ENCODE measurements at regions not wholly inside any gene's neighbourhood (a gene's known extent, or its start where the extent isn't known, plus 50 kb on each side); places are given as distances from the start of the nearest gene placed in this dataset.

DNA sequence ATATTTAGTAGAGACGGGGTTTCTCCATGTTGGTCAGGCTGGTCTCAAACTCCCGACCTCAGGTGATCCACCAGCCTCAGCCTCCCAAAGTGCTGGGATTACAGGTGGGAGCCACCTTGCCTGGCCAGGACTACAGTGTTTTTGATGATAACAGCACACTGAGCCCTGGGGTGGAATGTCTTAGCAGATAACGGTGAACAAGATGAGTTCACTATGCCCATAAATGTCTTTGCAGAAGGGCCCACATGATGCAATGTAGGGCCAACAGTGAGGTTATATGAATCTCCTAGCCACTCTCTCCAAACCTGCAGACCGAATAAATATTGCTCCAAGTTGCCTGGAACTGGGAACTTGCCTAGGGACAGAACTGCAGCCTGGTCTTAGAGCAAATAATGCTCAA lies 235.1 kb downstream of the COG6 start:
- no peak overlapping the region for H3K4me2 ChIP-seq (ENCODE audit: low read length)
- H3K14ac ChIP-seq (ENCODE audit: low read length): no peak overlapping the region
- no peak overlapping the region for H2BK120ac ChIP-seq (ENCODE audit: insufficient read depth, low read length, poor library complexity)
- H3K36me3 ChIP-seq (ENCODE audit: control insufficient read depth in 1 of 2, insufficient read depth in 2 of 2, low read length in 2 of 2): no peaks in the 10 kb centered on the region
- H2BK5ac ChIP-seq (ENCODE audit: low read depth, low read length, poor library complexity): no peak overlapping the region
- H4K12ac ChIP-seq (ENCODE audit: low read depth, low read length): no peak overlapping the region
- no peak overlapping the region for H2AK5ac ChIP-seq (ENCODE audit: low read length)
- no CpG with 5 or more reads among the region's 4 CpGs for WGBS (ENCODE audit: extremely low coverage, insufficient coverage, insufficient read length)
- no peaks in the 10 kb centered on the region for H3K27me3 ChIP-seq (ENCODE audit: insufficient read depth, low read length)
- H3K4me3 ChIP-seq (ENCODE audit: low read depth, low read length): no peak overlapping the region
- H3K18ac ChIP-seq (ENCODE audit: low read length): no peak overlapping the region
- no peak overlapping the region for H3K9ac ChIP-seq (ENCODE audit: low read length)
- H3K27ac ChIP-seq (ENCODE audit: low read depth, low read length): no peak overlapping the region
- no peak overlapping the region for H3K23ac ChIP-seq (ENCODE audit: low read length)
- H2BK12ac ChIP-seq (ENCODE audit: low read length): no peak overlapping the region
- no peak overlapping the region for H4K8ac ChIP-seq (ENCODE audit: low read depth, low read length)
- H2AFZ ChIP-seq (ENCODE audit: insufficient read depth, low read length, poor library complexity): no peak overlapping the region
- H3K79me2 ChIP-seq (ENCODE audit: control insufficient read depth, insufficient read depth, low read length, poor library complexity): no peaks in the 10 kb centered on the region
- H3K79me1 ChIP-seq (ENCODE audit: low read length): no peaks in the 10 kb centered on the region
- DNase-seq: no peak
- H3K4ac ChIP-seq (ENCODE audit: low read depth, low read length): no peak overlapping the region
- H3K9me3 ChIP-seq (ENCODE audit: insufficient read depth, low read depth, low read length): no peaks in the 10 kb centered on the region
- no peak overlapping the region for H4K91ac ChIP-seq (ENCODE audit: low read depth, low read length)
- H3K4me1 ChIP-seq (ENCODE audit: control insufficient read depth in 1 of 2, insufficient read depth in 2 of 2, low read length in 2 of 2): peaks cover 0 to 4% of the 10 kb centered on the region in 2 experiments

DNA sequence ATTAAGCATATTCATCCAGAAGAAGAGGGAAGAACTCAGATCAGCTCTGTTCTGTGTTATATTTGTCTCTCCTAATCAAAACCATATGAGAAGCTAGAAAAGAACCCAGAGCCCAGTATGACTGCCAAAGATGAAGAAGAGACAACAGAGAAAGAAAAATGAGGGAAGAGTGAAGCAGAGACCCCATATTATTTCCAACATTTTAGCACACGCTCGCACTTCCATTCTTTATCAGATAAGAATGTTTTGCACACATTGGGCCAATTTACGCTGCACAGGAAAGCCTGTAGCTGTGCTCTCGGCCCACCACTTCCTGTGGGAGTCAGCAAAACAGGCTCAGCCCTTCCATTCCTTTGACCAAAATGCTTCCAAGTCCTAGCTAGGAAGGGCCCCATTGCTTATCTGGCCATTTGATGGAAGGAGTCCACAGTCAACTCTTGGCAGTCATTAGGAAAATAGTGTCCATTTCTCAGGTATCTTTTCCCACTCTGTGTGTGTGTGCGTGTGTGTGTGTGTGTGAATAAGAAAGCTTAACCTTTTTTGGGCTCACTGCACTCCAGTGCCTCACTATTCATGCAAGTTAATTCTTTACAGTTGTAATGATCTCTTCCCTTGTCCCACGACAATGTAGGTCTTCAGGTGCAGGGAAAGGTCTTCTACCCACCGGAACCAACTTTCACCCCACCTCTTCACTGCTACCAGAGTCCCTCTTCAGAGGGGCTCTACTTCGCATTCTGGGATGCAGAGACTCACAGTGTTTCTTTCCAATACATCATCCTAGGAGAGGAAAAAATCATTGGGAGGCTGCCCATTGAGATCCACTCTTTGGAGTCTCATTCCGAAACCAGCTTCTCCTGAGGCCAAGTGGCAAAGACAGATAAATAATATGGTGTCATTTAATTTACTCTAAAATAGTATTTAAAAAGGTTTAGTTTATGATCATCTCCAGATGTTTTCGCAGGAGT lies 237.5 kb downstream of the COG6 start:
- H2AK5ac ChIP-seq (ENCODE audit: low read length): no peak overlapping the region
- no CpG with 5 or more reads among the region's 10 CpGs for WGBS (ENCODE audit: extremely low coverage, insufficient coverage, insufficient read length)
- no peak overlapping the region for H4K91ac ChIP-seq (ENCODE audit: low read depth, low read length)
- no peak overlapping the region for H3K4me3 ChIP-seq (ENCODE audit: low read depth, low read length)
- no peaks in the 10 kb centered on the region for H3K9me3 ChIP-seq (ENCODE audit: insufficient read depth, low read depth, low read length)
- no peak overlapping the region for H3K4me2 ChIP-seq (ENCODE audit: low read length)
- H2BK120ac ChIP-seq (ENCODE audit: insufficient read depth, low read length, poor library complexity): no peak overlapping the region
- peaks cover 0 to 4% of the 10 kb centered on the region in 2 experiments for H3K4me1 ChIP-seq (ENCODE audit: control insufficient read depth in 1 of 2, insufficient read depth in 2 of 2, low read length in 2 of 2)
- H3K79me2 ChIP-seq (ENCODE audit: control insufficient read depth, insufficient read depth, low read length, poor library complexity): no peaks in the 10 kb centered on the region
- H3K23ac ChIP-seq (ENCODE audit: low read length): no peak overlapping the region
- no peaks in the 10 kb centered on the region for H3K79me1 ChIP-seq (ENCODE audit: low read length)
- H3K9ac ChIP-seq (ENCODE audit: low read length): no peak overlapping the region
- DNase-seq: no peak
- no peak overlapping the region for H4K8ac ChIP-seq (ENCODE audit: low read depth, low read length)
- no peak overlapping the region for H2AFZ ChIP-seq (ENCODE audit: insufficient read depth, low read length, poor library complexity)
- H4K12ac ChIP-seq (ENCODE audit: low read depth, low read length): no peak overlapping the region
- H3K27ac ChIP-seq (ENCODE audit: low read depth, low read length): no peak overlapping the region
- no peak overlapping the region for H3K14ac ChIP-seq (ENCODE audit: low read length)
- H3K27me3 ChIP-seq (ENCODE audit: insufficient read depth, low read length): no peaks in the 10 kb centered on the region
- H3K36me3 ChIP-seq (ENCODE audit: control insufficient read depth in 1 of 2, insufficient read depth in 2 of 2, low read length in 2 of 2): no peaks in the 10 kb centered on the region
- H3K18ac ChIP-seq (ENCODE audit: low read length): no peak overlapping the region
- H2BK5ac ChIP-seq (ENCODE audit: low read depth, low read length, poor library complexity): no peak overlapping the region
- H2BK12ac ChIP-seq (ENCODE audit: low read length): no peak overlapping the region
- no peak overlapping the region for H3K4ac ChIP-seq (ENCODE audit: low read depth, low read length)

DNA sequence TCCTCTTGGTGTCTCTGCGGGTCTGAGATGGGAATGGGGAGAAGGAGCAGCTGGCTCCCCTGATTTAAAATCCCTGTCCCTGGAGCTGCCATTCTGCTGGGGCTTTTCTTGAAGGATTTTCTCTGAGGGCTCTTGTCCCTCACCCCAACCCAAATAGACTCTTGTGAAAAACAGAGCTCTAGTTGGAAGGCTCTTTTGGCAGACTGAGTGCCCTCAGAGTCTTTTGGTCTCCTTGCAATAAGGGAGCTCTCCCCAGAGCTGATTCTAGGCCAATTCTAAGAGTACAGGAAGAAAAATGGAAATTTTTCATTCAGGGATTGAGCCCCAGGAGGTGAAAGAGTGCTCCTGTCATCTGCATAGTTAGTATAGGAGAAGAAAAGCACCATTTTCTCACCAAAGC lies 238.3 kb downstream of the COG6 start:
- WGBS (ENCODE audit: extremely low coverage, insufficient coverage, insufficient read length): no CpG with 5 or more reads among the region's 1 CpG
- DNase-seq: no peak

DNA sequence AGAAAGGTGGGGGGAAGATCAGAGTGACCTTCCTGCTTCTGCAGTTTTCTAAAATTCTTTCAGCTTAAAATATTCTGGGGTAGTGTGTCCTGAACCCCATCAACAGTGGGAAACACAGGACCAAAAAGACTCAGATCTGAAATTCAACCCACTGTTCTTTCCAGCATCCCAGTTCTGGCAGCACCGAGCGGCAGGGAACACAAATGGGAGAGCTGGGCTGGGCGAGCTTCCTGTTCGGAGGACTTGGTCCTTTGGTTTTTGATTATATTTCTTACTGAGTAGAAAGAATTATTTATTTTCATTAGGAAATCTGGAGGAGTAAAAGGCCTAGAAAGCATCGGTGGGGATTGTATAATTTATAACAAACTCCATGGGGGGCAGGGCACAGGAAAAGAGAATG lies 239.1 kb downstream of the COG6 start:
- Histone ChIP-seq H4K8ac (ENCODE audit: low read depth, low read length) (no peak overlapping the region), H2BK5ac (ENCODE audit: low read depth, low read length, poor library complexity) (no peak overlapping the region), H3K9me3 (ENCODE audit: insufficient read depth, low read depth, low read length) (no peaks in the 10 kb centered on the region), H2BK120ac (ENCODE audit: insufficient read depth, low read length, poor library complexity) (no peak overlapping the region), H3K4ac (ENCODE audit: low read depth, low read length) (no peak overlapping the region), H2BK12ac (ENCODE audit: low read length) (no peak overlapping the region), H3K23ac (ENCODE audit: low read length) (no peak overlapping the region), H3K27me3 (ENCODE audit: insufficient read depth, low read length) (no peaks in the 10 kb centered on the region), H4K91ac (ENCODE audit: low read depth, low read length) (no peak overlapping the region), H3K36me3 (ENCODE audit: control insufficient read depth in 1 of 2, insufficient read depth in 2 of 2, low read length in 2 of 2) (no peaks in the 10 kb centered on the region), H3K27ac (ENCODE audit: low read depth, low read length) (no peak overlapping the region), H3K79me2 (ENCODE audit: control insufficient read depth, insufficient read depth, low read length, poor library complexity) (no peaks in the 10 kb centered on the region), H3K4me1 (ENCODE audit: control insufficient read depth in 1 of 2, insufficient read depth in 2 of 2, low read length in 2 of 2) (no peaks in the 10 kb centered on the region), H3K18ac (ENCODE audit: low read length) (no peak overlapping the region), H3K4me2 (ENCODE audit: low read length) (no peak overlapping the region), H3K9ac (ENCODE audit: low read length) (no peak overlapping the region), H3K14ac (ENCODE audit: low read length) (no peak overlapping the region), H3K4me3 (ENCODE audit: low read depth, low read length) (no peak overlapping the region), H4K12ac (ENCODE audit: low read depth, low read length) (no peak overlapping the region), H2AFZ (ENCODE audit: insufficient read depth, low read length, poor library complexity) (no peak overlapping the region), H2AK5ac (ENCODE audit: low read length) (no peak overlapping the region), H3K79me1 (ENCODE audit: low read length) (no peaks in the 10 kb centered on the region)
- no CpG with 5 or more reads among the region's 5 CpGs for WGBS (ENCODE audit: extremely low coverage, insufficient coverage, insufficient read length)
- no peak for DNase-seq

More for the DNA sequence above, 238.3 kb downstream of the COG6 start:
- no peak overlapping the region for H4K8ac ChIP-seq (ENCODE audit: low read depth, low read length)
- H2BK12ac ChIP-seq (ENCODE audit: low read length): no peak overlapping the region
- peaks cover 0 to 3% of the 10 kb centered on the region in 2 experiments for H3K4me1 ChIP-seq (ENCODE audit: control insufficient read depth in 1 of 2, insufficient read depth in 2 of 2, low read length in 2 of 2)
- no peak overlapping the region for H2BK120ac ChIP-seq (ENCODE audit: insufficient read depth, low read length, poor library complexity)
- H3K4me2 ChIP-seq (ENCODE audit: low read length): no peak overlapping the region
- H3K27ac ChIP-seq (ENCODE audit: low read depth, low read length): no peak overlapping the region
- H4K12ac ChIP-seq (ENCODE audit: low read depth, low read length): no peak overlapping the region
- no peaks in the 10 kb centered on the region for H3K79me2 ChIP-seq (ENCODE audit: control insufficient read depth, insufficient read depth, low read length, poor library complexity)
- no peak overlapping the region for H3K4me3 ChIP-seq (ENCODE audit: low read depth, low read length)
- H2BK5ac ChIP-seq (ENCODE audit: low read depth, low read length, poor library complexity): no peak overlapping the region
- no peaks in the 10 kb centered on the region for H3K27me3 ChIP-seq (ENCODE audit: insufficient read depth, low read length)
- no peak overlapping the region for H3K23ac ChIP-seq (ENCODE audit: low read length)
- H3K9ac ChIP-seq (ENCODE audit: low read length): no peak overlapping the region
- no peak overlapping the region for H3K18ac ChIP-seq (ENCODE audit: low read length)
- H3K4ac ChIP-seq (ENCODE audit: low read depth, low read length): no peak overlapping the region
- no peak overlapping the region for H4K91ac ChIP-seq (ENCODE audit: low read depth, low read length)
- no peaks in the 10 kb centered on the region for H3K36me3 ChIP-seq (ENCODE audit: control insufficient read depth in 1 of 2, insufficient read depth in 2 of 2, low read length in 2 of 2)
- H2AK5ac ChIP-seq (ENCODE audit: low read length): no peak overlapping the region
- H2AFZ ChIP-seq (ENCODE audit: insufficient read depth, low read length, poor library complexity): no peak overlapping the region
- no peak overlapping the region for H3K14ac ChIP-seq (ENCODE audit: low read length)
- H3K9me3 ChIP-seq (ENCODE audit: insufficient read depth, low read depth, low read length): no peaks in the 10 kb centered on the region
- no peaks in the 10 kb centered on the region for H3K79me1 ChIP-seq (ENCODE audit: low read length)

Data from trophoblast cell (in vitro differentiated cells and primary cell).